ENCODE measurements at regions not wholly inside any gene's neighbourhood (a gene's known extent, or its start where the extent isn't known, plus 50 kb on each side); places are given as distances from the start of the nearest gene placed in this dataset.

DNA sequence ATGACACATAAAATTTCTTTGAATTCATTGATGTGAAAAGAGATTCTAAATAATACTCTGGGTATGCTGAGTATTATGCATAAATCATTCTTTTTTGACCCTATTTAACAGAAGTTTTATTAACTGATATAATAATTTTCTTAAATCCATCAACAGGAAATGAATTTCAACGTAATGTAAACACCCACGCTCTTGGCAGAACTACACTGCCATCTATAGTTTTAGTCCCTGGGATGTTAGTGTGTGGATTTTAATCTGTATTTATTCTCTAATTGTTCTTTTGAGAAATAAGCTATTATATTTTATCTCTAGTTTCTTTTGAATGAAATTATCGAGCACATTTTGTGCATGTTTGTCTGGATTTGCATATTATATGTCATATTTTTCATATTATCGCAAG is 666.8 kb upstream of the NDST4 start:
- peak; percentile 43 to 56 for TF ChIP-seq CTCF (conservative IDR thresholded peaks at IDR 0.05; ENCODE audit: low read depth in 2 of 2)
- TF ChIP-seq, protein P1, sequence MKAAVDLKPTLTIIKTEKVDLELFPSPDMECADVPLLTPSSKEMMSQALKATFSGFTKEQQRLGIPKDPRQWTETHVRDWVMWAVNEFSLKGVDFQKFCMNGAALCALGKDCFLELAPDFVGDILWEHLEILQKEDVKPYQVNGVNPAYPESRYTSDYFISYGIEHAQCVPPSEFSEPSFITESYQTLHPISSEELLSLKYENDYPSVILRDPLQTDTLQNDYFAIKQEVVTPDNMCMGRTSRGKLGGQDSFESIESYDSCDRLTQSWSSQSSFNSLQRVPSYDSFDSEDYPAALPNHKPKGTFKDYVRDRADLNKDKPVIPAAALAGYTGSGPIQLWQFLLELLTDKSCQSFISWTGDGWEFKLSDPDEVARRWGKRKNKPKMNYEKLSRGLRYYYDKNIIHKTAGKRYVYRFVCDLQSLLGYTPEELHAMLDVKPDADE (IDR thresholded peaks at IDR 0.05), result no peak
- TF ChIP-seq EZH2 (IDR thresholded peaks at IDR 0.05; ENCODE audit: low read depth, unreplicated experiment), result no peak
- no peak for TF ChIP-seq NANOG (IDR thresholded peaks at IDR 0.05; ENCODE audit: borderline replicate concordance)
- no peak for TF ChIP-seq POLR2AphosphoS5 (IDR thresholded peaks at IDR 0.05; ENCODE audit: low read depth)
- no peak for TF ChIP-seq EZH2phosphoT487 (IDR thresholded peaks at IDR 0.05; ENCODE audit: unreplicated experiment)
- TF ChIP-seq REST (IDR thresholded peaks at IDR 0.05; ENCODE audit: unreplicated experiment), result no peak
- no peak for TF ChIP-seq ZNF331 (CRISPR knock-in tag; IDR thresholded peaks at IDR 0.05; ENCODE audit: low read depth)
- TF ChIP-seq ZNF114 (CRISPR knock-in tag; IDR thresholded peaks at IDR 0.05), result no peak
- no peak for TF ChIP-seq STAT1 (IDR thresholded peaks at IDR 0.05; ENCODE audit: unreplicated experiment)
- no peak for TF ChIP-seq CREB1 (CRISPR knock-in tag; IDR thresholded peaks at IDR 0.05; ENCODE audit: low read depth)
- no peak for TF ChIP-seq JUNB (IDR thresholded peaks at IDR 0.05; ENCODE audit: unreplicated experiment)
- TF ChIP-seq, protein P2, sequence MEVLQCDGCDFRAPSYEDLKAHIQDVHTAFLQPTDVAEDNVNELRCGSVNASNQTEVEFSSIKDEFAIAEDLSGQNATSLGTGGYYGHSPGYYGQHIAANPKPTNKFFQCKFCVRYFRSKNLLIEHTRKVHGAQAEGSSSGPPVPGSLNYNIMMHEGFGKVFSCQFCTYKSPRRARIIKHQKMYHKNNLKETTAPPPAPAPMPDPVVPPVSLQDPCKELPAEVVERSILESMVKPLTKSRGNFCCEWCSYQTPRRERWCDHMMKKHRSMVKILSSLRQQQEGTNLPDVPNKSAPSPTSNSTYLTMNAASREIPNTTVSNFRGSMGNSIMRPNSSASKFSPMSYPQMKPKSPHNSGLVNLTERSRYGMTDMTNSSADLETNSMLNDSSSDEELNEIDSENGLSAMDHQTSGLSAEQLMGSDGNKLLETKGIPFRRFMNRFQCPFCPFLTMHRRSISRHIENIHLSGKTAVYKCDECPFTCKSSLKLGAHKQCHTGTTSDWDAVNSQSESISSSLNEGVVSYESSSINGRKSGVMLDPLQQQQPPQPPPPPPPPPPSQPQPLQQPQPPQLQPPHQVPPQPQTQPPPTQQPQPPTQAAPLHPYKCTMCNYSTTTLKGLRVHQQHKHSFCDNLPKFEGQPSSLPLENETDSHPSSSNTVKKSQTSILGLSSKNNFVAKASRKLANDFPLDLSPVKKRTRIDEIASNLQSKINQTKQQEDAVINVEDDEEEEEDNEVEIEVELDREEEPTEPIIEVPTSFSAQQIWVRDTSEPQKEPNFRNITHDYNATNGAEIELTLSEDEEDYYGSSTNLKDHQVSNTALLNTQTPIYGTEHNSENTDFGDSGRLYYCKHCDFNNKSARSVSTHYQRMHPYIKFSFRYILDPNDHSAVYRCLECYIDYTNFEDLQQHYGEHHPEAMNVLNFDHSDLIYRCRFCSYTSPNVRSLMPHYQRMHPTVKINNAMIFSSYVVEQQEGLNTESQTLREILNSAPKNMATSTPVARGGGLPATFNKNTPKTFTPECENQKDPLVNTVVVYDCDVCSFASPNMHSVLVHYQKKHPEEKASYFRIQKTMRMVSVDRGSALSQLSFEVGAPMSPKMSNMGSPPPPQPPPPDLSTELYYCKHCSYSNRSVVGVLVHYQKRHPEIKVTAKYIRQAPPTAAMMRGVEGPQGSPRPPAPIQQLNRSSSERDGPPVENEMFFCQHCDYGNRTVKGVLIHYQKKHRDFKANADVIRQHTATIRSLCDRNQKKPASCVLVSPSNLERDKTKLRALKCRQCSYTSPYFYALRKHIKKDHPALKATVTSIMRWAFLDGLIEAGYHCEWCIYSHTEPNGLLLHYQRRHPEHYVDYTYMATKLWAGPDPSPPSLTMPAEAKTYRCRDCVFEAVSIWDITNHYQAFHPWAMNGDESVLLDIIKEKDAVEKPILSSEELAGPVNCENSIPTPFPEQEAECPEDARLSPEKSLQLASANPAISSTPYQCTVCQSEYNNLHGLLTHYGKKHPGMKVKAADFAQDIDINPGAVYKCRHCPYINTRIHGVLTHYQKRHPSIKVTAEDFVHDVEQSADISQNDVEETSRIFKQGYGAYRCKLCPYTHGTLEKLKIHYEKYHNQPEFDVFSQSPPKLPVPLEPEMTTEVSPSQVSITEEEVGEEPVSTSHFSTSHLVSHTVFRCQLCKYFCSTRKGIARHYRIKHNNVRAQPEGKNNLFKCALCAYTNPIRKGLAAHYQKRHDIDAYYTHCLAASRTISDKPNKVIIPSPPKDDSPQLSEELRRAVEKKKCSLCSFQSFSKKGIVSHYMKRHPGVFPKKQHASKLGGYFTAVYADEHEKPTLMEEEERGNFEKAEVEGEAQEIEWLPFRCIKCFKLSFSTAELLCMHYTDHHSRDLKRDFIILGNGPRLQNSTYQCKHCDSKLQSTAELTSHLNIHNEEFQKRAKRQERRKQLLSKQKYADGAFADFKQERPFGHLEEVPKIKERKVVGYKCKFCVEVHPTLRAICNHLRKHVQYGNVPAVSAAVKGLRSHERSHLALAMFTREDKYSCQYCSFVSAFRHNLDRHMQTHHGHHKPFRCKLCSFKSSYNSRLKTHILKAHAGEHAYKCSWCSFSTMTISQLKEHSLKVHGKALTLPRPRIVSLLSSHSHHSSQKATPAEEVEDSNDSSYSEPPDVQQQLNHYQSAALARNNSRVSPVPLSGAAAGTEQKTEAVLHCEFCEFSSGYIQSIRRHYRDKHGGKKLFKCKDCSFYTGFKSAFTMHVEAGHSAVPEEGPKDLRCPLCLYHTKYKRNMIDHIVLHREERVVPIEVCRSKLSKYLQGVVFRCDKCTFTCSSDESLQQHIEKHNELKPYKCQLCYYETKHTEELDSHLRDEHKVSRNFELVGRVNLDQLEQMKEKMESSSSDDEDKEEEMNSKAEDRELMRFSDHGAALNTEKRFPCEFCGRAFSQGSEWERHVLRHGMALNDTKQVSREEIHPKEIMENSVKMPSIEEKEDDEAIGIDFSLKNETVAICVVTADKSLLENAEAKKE (CRISPR knock-in tag; IDR thresholded peaks at IDR 0.05), result no peak

Data from GM23338 (cell line).